ENCODE measurements at regions not wholly inside any gene's neighbourhood (a gene's known extent, or its start where the extent isn't known, plus 50 kb on each side); places are given as distances from the start of the nearest gene placed in this dataset.

- in situ Hi-C loops (cut with HindIII; ENCODE audit: low pct_ligation_motif_present, low sequenced_read_pairs) = no loop called here
- Histone ChIP-seq H3K4me3 (ENCODE audit: low read depth, low read length) (no peak overlapping the region), H3K27me3 (replicated peaks) (no peaks in the 10 kb centered on the region), H3K27ac (no peak overlapping the region), H3K36me3 (replicated peaks) (no peaks in the 10 kb centered on the region)
- DNase-seq = no peak
- no peak for TF ChIP-seq CTCF (IDR thresholded peaks at IDR 0.05; ENCODE audit: low read depth, low read length, missing control alignments)
Observed at GRCh38 chr4:89545315-89545714, 237.7 kb upstream of the GPRIN3 start.

- Histone ChIP-seq H3K27ac (no peak overlapping the region), H3K27me3 (replicated peaks) (no peaks in the 10 kb centered on the region), H3K4me3 (ENCODE audit: low read depth, low read length) (no peak overlapping the region), H3K36me3 (replicated peaks) (no peaks in the 10 kb centered on the region)
- in situ Hi-C loops (cut with HindIII; ENCODE audit: low pct_ligation_motif_present, low sequenced_read_pairs) = no loop called here
- no peak for DNase-seq
- no peak for TF ChIP-seq CTCF (IDR thresholded peaks at IDR 0.05; ENCODE audit: low read depth, low read length, missing control alignments)
Observed at GRCh38 chr4:89541998-89542397, 234.4 kb upstream of the GPRIN3 start.

GRCh38 chr4:89539797-89540711 lies 232.5 kb upstream of the GPRIN3 start:
- Histone ChIP-seq H3K27ac (peak overlapping the region; percentile 71), H3K27me3 (replicated peaks) (no peaks in the 10 kb centered on the region), H3K36me3 (replicated peaks) (no peaks in the 10 kb centered on the region), H3K4me3 (ENCODE audit: low read depth, low read length) (no peak overlapping the region)
- DNase-seq = peak; percentile 4
- in situ Hi-C loops (cut with HindIII; ENCODE audit: low pct_ligation_motif_present, low sequenced_read_pairs) = no loop called here
- no peak for TF ChIP-seq CTCF (IDR thresholded peaks at IDR 0.05; ENCODE audit: low read depth, low read length, missing control alignments)

- peak; percentile 71 for DNase-seq
Observed at GRCh38 chr4:89539374-89539773, 231.8 kb upstream of the GPRIN3 start.

GRCh38 chr4:89538886-89539285 lies 231.3 kb upstream of the GPRIN3 start:
- Histone ChIP-seq H3K27ac (peak overlapping the region; percentile 71), H3K4me3 (ENCODE audit: low read depth, low read length) (no peak overlapping the region), H3K36me3 (replicated peaks) (no peaks in the 10 kb centered on the region), H3K27me3 (replicated peaks) (no peaks in the 10 kb centered on the region)
- no peak for DNase-seq
- in situ Hi-C loops (cut with HindIII; ENCODE audit: low pct_ligation_motif_present, low sequenced_read_pairs) = no loop called here
- TF ChIP-seq CTCF (IDR thresholded peaks at IDR 0.05; ENCODE audit: low read depth, low read length, missing control alignments) = no peak

More at GRCh38 chr4:89539374-89539773, 231.8 kb upstream of the GPRIN3 start:
- no peak for TF ChIP-seq CTCF (IDR thresholded peaks at IDR 0.05; ENCODE audit: low read depth, low read length, missing control alignments)
- Histone ChIP-seq H3K4me3 (ENCODE audit: low read depth, low read length) (no peak overlapping the region), H3K36me3 (replicated peaks) (no peaks in the 10 kb centered on the region), H3K27me3 (replicated peaks) (no peaks in the 10 kb centered on the region), H3K27ac (peak overlapping the region; percentile 71)
- in situ Hi-C loops (cut with HindIII; ENCODE audit: low pct_ligation_motif_present, low sequenced_read_pairs) = no loop called here

Data from brain microvascular endothelial cell (primary cell).